ENCODE measurements at regions not wholly inside any gene's neighbourhood (a gene's known extent, or its start where the extent isn't known, plus 50 kb on each side); places are given as distances from the start of the nearest gene placed in this dataset.

GRCh38 chr14:100386121-100386520 lies 63.0 kb downstream of the SLC25A47 start:
- Histone ChIP-seq H3K4me2 (ENCODE audit: low read length) (no peak overlapping the region), H3K9ac (ENCODE audit: low read length) (no peak overlapping the region), H3K4me3 (replicated peaks in 1 of 2; ENCODE audit: low read depth in 1 of 2, low read length in 2 of 2) (no peak overlapping the region), H4K20me1 (ENCODE audit: insufficient read depth) (no peaks in the 10 kb centered on the region), H3K27ac (ENCODE audit: low read depth, low read length) (no peak overlapping the region), H3K36me3 (ENCODE audit: control insufficient read depth in 1 of 2, insufficient read depth in 2 of 2, low read length in 2 of 2) (no peaks in the 10 kb centered on the region), H2AFZ (ENCODE audit: low read depth, low read length, poor library complexity, severe bottlenecking) (no peak overlapping the region), H3K79me2 (ENCODE audit: insufficient read depth, low read length) (no peaks in the 10 kb centered on the region), H3K9me3 (ENCODE audit: control insufficient read depth in 1 of 2, insufficient read depth in 1 of 2, low read depth in 1 of 2, low read length in 2 of 2) (no peaks in the 10 kb centered on the region), H3K9me2 (ENCODE audit: insufficient read depth) (no peaks in the 10 kb centered on the region), H3K27me3 (ENCODE audit: insufficient read depth, low read length) (no peaks in the 10 kb centered on the region), H3K4me1 (ENCODE audit: control insufficient read depth in 1 of 2, insufficient read depth in 2 of 2, low read length in 2 of 2) (peaks cover 2 to 15% of the 10 kb centered on the region in 2 experiments; a peak in 3 of 4 replicates)
- ChIA-PET POLR2A (interaction anchor here (1.2 to 1.5 kb wide), 3 partner anchors 54 to 267 kb away, joined by 3 to 4 read pairs (median 3); no protein-coding TSS in a partner anchor), CTCF (interaction anchor here (0.8 to 5.9 kb wide), 16 partner anchors 9 to 515 kb away, joined by 3 to 108 read pairs (median 8); no protein-coding TSS in a partner anchor), RAD21 (ENCODE audit: low non-redundant PET in 1 of 2, low total read pairs in 2 of 2, uncharacterized antibody in 2 of 2, unreplicated experiment in 2 of 2) (interaction anchor here (1.1 to 1.8 kb wide), 5 partner anchors 31 to 260 kb away, joined by 4 to 12 read pairs (median 6); no protein-coding TSS in a partner anchor)
- no peak for ATAC-seq
- intact Hi-C loops (cut with micrococcal nuclease): loop anchor here (5.0 to 10.0 kb wide), 2 partner anchors 849 to 1276 kb away; no protein-coding TSS in a partner anchor
- DNase-seq (ENCODE audit: low read depth, low spot score): no peak
- TF ChIP-seq CBX3 (IDR thresholded peaks at IDR 0.05; ENCODE audit: low read depth) (no peak), YY1 (IDR thresholded peaks at IDR 0.05; ENCODE audit: extremely low read depth, insufficient replicate concordance, low read depth, low read length) (no peak)
- BruUV-seq (replicated peaks): no TSS peak

DNA sequence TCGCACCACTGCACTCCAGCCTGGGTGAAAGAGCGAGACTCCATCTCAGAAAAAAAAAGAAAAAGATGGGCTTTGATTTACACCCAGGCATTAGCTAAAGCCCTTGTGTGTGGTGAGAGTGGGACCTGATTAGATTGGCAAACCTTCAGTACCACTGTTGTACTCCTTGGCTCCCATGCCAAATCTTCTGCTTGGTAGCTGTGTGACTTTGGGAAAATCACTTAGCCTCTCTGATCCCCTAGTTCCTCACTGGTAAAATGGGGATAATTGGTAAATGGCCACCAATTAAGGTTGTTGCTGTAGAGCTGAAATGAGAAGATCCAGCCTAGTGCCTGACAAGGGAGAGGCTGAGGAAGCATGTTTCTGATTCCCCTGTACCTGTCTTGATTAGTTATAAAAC lies 63.7 kb downstream of the SLC25A47 start:
- no peak overlapping the region for H3K27ac ChIP-seq (ENCODE audit: low read depth, low read length)
- CTCF ChIA-PET: interaction anchor here (1.2 to 5.9 kb wide), 3 partner anchors 259 to 276 kb away, joined by 3 to 108 read pairs (median 5); no protein-coding TSS in a partner anchor

More for the DNA sequence above, 63.7 kb downstream of the SLC25A47 start:
- Histone ChIP-seq H3K36me3 (ENCODE audit: control insufficient read depth in 1 of 2, insufficient read depth in 2 of 2, low read length in 2 of 2) (no peaks in the 10 kb centered on the region), H2AFZ (ENCODE audit: low read depth, low read length, poor library complexity, severe bottlenecking) (no peak overlapping the region), H3K79me2 (ENCODE audit: insufficient read depth, low read length) (no peaks in the 10 kb centered on the region), H3K9ac (ENCODE audit: low read length) (no peak overlapping the region), H3K4me1 (ENCODE audit: control insufficient read depth in 1 of 2, insufficient read depth in 2 of 2, low read length in 2 of 2) (peaks cover 2 to 15% of the 10 kb centered on the region in 2 experiments; a peak in 3 of 4 replicates), H3K4me2 (ENCODE audit: low read length) (no peak overlapping the region), H3K4me3 (replicated peaks in 1 of 2; ENCODE audit: low read depth in 1 of 2, low read length in 2 of 2) (no peak overlapping the region), H4K20me1 (ENCODE audit: insufficient read depth) (no peaks in the 10 kb centered on the region), H3K27me3 (ENCODE audit: insufficient read depth, low read length) (no peaks in the 10 kb centered on the region), H3K9me2 (ENCODE audit: insufficient read depth) (no peaks in the 10 kb centered on the region), H3K9me3 (ENCODE audit: control insufficient read depth in 1 of 2, insufficient read depth in 1 of 2, low read depth in 1 of 2, low read length in 2 of 2) (no peaks in the 10 kb centered on the region)
- ChIA-PET POLR2A (no interaction called here), RAD21 (ENCODE audit: low non-redundant PET in 1 of 2, low total read pairs in 2 of 2, uncharacterized antibody in 2 of 2, unreplicated experiment in 2 of 2) (interaction anchor here in 1 of 2 experiments (1.8 kb wide), 1 partner anchor 53 kb away, joined by 5 read pairs; no protein-coding TSS in a partner anchor)
- ATAC-seq (no peak), DNase-seq (ENCODE audit: low read depth, low spot score) (no peak)
- no peak for TF ChIP-seq POLR2A (IDR thresholded peaks at IDR 0.05; ENCODE audit: borderline replicate concordance, extremely low read depth, insufficient read depth, insufficient read length)
- TF ChIP-seq, protein P1, sequence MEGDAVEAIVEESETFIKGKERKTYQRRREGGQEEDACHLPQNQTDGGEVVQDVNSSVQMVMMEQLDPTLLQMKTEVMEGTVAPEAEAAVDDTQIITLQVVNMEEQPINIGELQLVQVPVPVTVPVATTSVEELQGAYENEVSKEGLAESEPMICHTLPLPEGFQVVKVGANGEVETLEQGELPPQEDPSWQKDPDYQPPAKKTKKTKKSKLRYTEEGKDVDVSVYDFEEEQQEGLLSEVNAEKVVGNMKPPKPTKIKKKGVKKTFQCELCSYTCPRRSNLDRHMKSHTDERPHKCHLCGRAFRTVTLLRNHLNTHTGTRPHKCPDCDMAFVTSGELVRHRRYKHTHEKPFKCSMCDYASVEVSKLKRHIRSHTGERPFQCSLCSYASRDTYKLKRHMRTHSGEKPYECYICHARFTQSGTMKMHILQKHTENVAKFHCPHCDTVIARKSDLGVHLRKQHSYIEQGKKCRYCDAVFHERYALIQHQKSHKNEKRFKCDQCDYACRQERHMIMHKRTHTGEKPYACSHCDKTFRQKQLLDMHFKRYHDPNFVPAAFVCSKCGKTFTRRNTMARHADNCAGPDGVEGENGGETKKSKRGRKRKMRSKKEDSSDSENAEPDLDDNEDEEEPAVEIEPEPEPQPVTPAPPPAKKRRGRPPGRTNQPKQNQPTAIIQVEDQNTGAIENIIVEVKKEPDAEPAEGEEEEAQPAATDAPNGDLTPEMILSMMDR (IDR thresholded peaks at IDR 0.05 in 2 of 3, conservative IDR thresholded peaks at IDR 0.05 in 1 of 3; ENCODE audit: borderline replicate concordance in 1 of 3, insufficient read depth in 1 of 3, low read depth in 2 of 3, low read length in 2 of 3): no peak
- no peak for TF ChIP-seq EGR1 (IDR thresholded peaks at IDR 0.05; ENCODE audit: low read depth)
- no peak for TF ChIP-seq ZNF274 (IDR thresholded peaks at IDR 0.05; ENCODE audit: low read depth, low read length)
- TF ChIP-seq, protein P2, sequence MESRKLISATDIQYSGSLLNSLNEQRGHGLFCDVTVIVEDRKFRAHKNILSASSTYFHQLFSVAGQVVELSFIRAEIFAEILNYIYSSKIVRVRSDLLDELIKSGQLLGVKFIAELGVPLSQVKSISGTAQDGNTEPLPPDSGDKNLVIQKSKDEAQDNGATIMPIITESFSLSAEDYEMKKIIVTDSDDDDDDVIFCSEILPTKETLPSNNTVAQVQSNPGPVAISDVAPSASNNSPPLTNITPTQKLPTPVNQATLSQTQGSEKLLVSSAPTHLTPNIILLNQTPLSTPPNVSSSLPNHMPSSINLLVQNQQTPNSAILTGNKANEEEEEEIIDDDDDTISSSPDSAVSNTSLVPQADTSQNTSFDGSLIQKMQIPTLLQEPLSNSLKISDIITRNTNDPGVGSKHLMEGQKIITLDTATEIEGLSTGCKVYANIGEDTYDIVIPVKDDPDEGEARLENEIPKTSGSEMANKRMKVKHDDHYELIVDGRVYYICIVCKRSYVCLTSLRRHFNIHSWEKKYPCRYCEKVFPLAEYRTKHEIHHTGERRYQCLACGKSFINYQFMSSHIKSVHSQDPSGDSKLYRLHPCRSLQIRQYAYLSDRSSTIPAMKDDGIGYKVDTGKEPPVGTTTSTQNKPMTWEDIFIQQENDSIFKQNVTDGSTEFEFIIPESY (IDR thresholded peaks at IDR 0.05; ENCODE audit: extremely low read depth, insufficient replicate concordance, low read length): no peak
- no peak for TF ChIP-seq POLR2AphosphoS5 (IDR thresholded peaks at IDR 0.05; ENCODE audit: low read depth, low read length)
- no peak for TF ChIP-seq YY1 (IDR thresholded peaks at IDR 0.05; ENCODE audit: extremely low read depth, insufficient replicate concordance, low read depth, low read length)
- TF ChIP-seq JUND (IDR thresholded peaks at IDR 0.05): no peak
- TF ChIP-seq SIN3A (IDR thresholded peaks at IDR 0.05; ENCODE audit: low read depth): no peak
- TF ChIP-seq ZFX (IDR thresholded peaks at IDR 0.05): no peak
- TF ChIP-seq FOSL1 (IDR thresholded peaks at IDR 0.05; ENCODE audit: low read depth): no peak
- TF ChIP-seq EZH2phosphoT487 (IDR thresholded peaks at IDR 0.05; ENCODE audit: borderline replicate concordance): no peak
- BruUV-seq (replicated peaks): no TSS peak
- intact Hi-C loops (cut with micrococcal nuclease): loop anchor here (5.0 to 10.0 kb wide), 2 partner anchors 848 to 1275 kb away; no protein-coding TSS in a partner anchor

All from HCT116 (cell line).